ENCODE measurements at regions not wholly inside any gene's neighbourhood (a gene's known extent, or its start where the extent isn't known, plus 50 kb on each side); places are given as distances from the start of the nearest gene placed in this dataset.
"Not testable (repeated sequence)": the region's sequence is repeated elsewhere in the genome, so short reads cannot be mapped to it uniquely, and the experiment has no call there.

DNA sequence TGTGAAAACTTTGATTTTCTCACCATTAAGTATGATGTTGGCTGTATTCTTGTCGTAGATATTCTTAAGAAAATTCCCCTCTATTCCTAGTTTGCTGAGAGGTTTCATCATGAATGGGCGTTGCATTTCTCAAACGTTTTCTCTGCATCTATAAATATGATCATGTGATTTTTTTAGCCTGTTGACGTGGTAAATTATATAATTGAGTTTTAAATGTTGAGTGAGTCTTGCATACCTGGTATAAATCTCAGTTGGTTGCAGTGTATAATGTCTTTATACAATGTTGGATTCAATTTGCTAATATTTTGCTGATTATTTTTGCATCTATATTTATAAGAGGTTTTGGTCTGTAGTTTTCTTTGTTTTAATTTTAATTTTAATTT lies 405.9 kb upstream of the MIS18BP1 start:
- no peak for DNase-seq (ENCODE audit: extremely low read depth in 1 of 11, low read depth in 9 of 11, low spot score in 4 of 11)

DNA sequence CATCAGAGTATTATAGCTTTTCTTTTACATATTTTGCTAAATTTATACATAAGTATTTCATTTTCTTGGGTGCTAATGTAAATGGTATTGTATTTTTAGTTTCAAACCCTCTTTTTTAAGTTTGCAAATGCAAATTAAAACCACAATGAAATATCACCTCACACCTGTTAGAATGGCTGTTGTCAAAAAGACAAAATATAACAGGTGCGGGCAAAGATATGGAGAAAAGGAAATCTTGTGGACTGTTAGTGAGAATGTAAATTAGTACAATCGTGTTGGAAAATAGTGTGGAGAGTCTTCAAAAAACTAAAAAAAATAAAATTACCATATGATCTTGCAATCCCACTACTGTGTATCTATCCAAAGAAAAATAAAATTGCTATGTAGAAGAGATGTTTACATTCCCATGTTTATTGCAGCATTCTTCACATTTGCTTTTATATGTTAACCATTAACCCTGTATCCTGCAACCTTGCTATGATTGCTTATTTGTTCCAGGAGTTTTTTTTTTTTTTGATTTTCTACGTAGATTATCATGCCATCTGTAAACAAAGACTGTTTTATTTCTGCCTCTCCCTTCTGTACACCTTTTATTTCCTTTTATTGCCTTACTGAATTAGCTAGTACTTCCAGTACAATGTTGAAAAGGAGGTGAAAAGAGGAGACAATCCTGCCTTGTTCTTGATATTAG lies 405.4 kb upstream of the MIS18BP1 start:
- DNase-seq (ENCODE audit: extremely low read depth in 1 of 11, low read depth in 9 of 11, low spot score in 4 of 11), result no peak

DNA sequence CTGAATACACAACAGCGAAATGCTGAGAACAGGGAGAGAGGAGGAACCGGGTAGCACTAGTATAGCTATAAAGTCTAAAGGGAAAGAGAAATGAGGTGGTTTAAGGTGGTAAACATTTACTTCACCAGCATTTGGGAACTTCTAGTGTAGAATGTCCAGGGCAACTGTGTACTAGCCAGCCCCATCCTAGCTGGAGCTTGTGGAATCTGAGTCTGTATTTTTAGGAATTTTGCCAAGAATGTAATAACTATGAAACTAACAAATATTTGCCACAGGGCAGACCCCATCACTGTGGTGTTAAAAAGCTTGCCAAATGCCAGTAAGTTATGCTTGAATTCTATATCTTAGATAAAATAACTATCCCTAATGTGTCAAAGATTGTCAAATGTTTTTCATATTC lies 398.9 kb upstream of the MIS18BP1 start:
- DNase-seq (ENCODE audit: extremely low read depth in 1 of 11, low read depth in 9 of 11, low spot score in 4 of 11), result peak in 1 of 11 donors; percentile 5

DNA sequence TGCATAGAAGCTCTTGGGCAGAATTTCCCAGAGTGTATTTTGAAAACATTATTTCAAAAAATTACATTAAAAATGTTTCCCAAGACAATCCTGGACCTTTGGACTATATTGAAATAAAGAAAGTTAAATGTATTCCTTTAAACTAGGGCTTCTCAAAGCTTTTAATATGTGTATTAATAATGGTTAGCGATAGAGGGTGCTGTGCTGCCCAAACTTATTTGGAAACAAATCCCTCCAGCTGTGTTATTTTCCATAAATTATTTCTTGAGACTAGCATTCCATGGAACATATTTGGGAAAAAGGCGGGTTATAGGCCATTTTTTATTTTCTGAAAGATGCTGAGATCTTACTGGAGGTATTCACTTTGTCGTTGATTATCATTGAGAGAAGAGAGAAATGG lies 397.8 kb upstream of the MIS18BP1 start:
- DNase-seq (ENCODE audit: extremely low read depth in 1 of 11, low read depth in 9 of 11, low spot score in 4 of 11), result no peak

DNA sequence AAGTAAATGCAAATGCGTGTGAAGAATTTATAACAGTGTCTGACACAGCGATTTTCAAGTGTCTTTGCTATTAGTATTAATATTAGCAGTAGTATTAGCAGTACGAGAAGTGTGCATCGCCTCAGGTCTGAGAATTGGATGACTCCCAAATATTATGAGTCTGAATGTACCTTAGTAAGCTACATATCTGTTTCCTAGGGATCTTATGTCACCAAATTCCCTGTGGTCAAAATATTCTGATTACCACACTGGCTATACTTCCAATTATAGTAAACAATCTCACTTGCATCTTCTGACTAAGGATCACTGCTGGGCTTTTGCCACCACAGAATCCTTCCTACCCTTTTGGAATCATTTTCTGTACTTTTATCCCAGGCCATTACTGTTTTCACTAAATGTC lies 396.0 kb upstream of the MIS18BP1 start:
- DNase-seq (ENCODE audit: extremely low read depth in 1 of 11, low read depth in 9 of 11, low spot score in 4 of 11), result no peak

DNA sequence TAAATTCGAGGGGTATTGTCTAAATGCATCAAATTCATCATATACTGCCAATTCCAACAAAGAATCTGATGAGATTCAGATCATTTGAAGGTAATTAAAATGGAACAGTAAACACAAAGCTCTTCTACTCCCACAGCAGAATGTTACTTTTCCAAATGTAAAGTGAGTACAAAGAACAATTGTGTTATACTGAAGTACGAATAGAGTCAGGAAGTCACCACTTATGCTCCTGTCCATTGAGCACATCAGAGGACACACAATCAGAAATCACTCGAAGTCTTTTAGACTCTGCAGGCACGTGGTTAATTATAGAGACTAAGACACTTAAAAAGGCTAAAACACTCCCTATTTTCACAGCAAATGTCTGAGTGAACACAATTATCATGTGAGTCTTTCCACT lies 388.5 kb upstream of the MIS18BP1 start:
- no peak for DNase-seq (ENCODE audit: extremely low read depth in 1 of 11, low read depth in 9 of 11, low spot score in 4 of 11)

DNA sequence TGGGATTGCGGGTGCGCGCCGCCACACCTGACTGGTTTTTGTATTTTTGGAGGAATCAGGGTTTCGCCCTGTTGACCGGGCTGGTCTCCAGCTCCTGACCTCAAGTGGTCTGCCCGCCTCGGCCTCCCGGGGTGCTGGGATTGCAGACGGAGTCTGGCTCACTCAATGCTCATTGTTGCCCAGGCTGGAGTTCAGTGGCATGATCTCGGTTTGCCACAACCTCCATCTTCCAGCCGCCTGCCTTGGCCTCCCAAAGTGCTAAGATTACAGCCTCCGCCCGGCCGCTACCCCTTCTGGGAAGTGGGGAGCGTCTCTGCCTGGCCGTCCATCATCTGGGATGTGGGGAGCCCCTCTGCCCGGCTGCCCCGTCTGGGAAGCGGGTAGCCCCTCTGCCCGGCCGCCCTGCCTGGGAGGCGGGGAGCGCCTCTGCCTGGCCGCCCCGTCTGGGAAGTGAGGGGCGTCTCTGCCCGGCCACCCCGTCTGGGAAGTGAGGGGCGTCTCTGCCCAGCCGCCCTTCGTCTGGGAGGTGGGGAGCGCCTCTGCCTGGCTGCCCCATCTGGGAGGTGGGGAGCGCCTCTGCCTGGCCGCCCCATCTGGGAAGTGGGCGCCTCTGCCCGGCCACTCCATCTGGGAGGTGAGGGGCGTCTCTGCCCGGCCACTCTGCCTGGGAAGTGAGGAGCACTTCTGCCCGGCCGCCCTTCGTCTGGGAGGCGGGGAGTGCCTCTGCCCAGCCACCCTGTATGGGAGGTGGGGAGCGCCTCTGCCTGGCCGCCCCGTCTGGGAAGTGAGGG lies 381.8 kb upstream of the MIS18BP1 start:
- not testable (repeated sequence) for DNase-seq (ENCODE audit: extremely low read depth in 1 of 11, low read depth in 9 of 11, low spot score in 4 of 11)

DNA sequence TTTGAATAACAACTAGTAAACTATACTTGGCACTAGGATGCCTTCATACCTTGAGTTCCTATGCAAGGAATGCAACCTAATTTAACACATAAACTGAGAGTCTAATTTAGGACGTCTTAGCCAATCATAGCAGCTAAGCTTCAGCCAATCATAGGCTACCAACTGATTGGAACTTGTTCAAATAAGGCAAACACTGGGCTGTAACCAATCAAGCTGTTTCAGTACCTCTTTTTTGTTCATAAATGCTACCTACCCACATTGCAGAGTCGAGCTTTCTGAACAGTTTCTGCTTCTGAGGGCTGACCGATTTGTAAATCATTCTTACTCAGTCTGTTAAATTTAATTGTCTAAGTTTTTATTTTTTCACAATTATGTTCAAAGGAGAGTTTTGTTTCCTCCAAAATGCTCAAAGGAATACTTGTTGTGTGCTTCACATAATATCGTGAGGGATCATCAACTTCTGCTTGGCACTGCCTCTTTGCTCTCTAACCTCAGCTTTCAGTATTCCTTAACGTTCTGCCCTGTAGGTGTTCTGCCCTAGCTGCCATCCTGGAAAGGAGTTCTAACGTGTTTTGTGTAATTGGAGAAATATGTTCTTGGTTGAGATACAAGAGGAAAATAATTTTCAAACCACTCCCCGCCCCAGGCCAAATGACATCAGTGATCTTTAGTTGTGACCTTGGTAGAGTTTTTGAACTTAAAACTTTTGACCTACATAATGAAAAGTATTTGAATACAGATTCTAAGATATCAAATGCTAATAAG lies 380.4 kb upstream of the MIS18BP1 start:
- DNase-seq (ENCODE audit: extremely low read depth in 1 of 11, low read depth in 9 of 11, low spot score in 4 of 11), result no peak

DNA sequence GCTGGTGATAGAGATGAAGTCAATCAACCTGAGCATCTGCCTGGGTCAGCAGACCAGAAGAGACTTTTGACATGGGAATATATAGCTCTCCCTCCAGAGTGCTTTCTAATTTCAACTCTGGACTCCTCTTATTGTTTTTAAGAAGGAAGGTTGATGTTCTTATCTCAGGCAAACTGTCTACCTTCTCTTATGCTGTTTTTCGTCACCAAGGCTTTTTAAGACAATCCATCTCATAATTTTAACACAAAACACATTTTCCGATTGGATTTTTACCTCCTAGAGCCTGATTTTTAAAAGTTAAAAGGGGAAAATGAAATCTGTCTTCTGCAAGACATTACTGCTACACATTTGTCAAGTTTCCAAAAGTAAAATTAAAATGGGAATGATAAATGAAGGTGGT lies 368.7 kb upstream of the MIS18BP1 start:
- no peak for DNase-seq (ENCODE audit: extremely low read depth in 1 of 11, low read depth in 9 of 11, low spot score in 4 of 11)

DNA sequence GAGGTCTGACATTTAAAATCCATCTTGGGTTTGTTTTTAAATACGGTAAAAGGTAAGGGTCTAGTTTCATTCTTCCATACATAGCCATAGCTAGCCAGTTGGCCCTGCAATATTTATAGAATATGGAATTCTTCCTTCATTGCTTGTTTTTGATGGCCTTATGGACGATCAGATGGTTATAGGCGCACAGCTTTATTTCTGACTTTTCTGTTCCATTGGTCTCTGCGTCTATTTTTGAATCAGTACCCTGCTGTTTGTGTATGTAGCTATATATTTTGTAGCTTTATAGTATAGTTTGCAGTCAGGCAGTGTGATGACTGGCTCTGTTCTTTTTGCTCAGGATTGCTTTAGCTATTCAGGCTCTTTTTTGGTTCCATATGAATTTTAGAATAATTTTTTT lies 366.8 kb upstream of the MIS18BP1 start:
- DNase-seq (ENCODE audit: extremely low read depth in 1 of 11, low read depth in 9 of 11, low spot score in 4 of 11), result no peak

DNA sequence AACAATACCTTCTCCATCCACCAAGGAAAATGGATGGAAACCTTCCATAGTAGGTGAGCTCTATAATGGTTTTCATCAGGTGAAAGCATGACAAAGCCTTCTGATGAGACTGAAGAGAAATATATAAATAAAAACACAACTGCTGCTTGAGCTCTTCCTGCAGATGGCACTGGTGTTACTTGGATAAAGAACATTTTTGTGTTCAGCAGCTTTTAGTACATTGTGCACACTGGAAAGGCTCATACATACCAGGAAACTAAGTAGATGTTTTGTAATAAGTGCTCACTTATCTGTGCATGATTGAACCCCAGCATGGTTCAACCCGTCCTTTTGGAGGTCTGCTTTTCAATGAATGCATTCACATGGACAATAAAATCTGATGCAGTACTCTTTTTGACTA lies 357.3 kb upstream of the MIS18BP1 start:
- DNase-seq (ENCODE audit: extremely low read depth in 1 of 11, low read depth in 9 of 11, low spot score in 4 of 11), result peak in 8 of 11 donors; percentile 20 to 48 (median 34)

DNA sequence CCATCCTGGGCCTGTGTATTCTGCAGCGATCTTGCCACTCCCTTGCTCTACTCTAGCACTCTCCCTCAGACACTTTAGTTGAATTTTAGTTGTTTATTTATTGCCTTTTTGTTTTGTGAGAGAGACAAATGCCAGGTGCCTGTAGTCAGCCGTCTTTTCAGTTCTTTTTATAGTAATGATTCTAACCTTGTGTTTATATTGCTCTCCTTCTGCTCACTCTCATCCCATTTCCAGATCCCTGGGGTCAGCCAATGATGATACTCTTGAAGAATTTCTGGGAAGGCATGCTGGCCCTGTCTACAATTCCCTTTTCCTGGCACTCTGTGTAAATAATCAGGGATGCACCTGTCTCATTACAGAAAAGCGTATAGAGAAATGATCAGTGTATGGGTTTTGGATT lies 334.1 kb upstream of the MIS18BP1 start:
- DNase-seq (ENCODE audit: extremely low read depth in 1 of 11, low read depth in 9 of 11, low spot score in 4 of 11), result no peak

DNA sequence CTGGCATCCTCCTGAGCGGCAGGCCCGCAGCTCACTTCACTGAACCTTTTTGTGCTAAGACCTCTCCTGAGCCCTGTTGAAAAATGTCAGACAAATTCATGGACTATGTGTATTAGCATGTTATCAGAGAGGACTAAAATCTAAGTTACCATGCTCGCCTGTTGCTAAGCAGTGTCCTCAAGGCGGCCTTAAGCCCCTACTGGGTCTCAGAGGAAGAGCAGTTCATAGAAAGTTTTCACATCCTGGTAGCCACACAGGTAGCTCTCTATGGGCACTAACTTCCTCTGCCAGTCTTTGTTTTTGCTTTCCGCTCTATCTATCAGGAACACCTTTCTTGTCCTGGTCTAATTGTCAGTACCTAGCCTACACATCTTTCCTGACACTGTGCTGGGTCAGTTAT lies 306.6 kb upstream of the MIS18BP1 start:
- DNase-seq (ENCODE audit: extremely low read depth in 1 of 11, low read depth in 9 of 11, low spot score in 4 of 11), result no peak

DNA sequence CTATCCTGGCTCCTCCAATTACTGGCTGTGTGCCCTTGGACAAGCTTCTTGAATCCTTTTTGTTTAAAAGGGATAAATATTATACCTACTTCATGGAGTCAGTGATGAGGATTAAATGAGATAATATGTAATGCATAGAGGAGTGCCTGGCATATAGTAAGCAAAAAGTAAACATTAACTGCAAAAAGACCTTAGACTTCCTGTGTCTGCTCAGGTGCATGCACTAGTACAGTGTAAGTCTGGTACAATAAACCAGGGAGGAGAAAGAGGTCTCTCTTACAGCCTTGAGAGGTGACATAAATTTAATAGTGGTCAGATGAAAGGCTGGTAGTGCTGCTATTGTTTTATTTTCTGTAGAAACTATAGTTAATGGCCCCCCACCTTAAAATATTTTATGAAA lies 305.2 kb upstream of the MIS18BP1 start:
- no peak for DNase-seq (ENCODE audit: extremely low read depth in 1 of 11, low read depth in 9 of 11, low spot score in 4 of 11)

DNA sequence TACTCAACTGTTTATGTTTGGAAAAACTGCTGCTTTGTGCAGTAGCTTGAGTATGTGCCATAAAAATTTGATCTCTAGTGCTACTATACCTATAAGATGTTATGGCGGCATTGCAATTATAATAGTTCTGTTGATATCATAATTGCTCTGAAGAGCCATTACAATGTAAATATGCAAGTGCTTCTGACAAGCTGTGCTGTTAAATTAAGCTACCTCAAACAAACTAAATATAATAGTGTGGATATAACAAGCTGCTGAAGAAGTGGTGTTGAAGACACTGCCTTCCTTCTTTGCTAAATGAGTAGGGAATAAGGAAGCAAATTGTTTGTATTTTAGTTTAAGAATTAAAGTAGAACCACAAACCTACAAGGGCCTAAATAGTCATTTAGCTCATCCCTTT lies 301.0 kb upstream of the MIS18BP1 start:
- DNase-seq (ENCODE audit: extremely low read depth in 1 of 11, low read depth in 9 of 11, low spot score in 4 of 11), result no peak

DNA sequence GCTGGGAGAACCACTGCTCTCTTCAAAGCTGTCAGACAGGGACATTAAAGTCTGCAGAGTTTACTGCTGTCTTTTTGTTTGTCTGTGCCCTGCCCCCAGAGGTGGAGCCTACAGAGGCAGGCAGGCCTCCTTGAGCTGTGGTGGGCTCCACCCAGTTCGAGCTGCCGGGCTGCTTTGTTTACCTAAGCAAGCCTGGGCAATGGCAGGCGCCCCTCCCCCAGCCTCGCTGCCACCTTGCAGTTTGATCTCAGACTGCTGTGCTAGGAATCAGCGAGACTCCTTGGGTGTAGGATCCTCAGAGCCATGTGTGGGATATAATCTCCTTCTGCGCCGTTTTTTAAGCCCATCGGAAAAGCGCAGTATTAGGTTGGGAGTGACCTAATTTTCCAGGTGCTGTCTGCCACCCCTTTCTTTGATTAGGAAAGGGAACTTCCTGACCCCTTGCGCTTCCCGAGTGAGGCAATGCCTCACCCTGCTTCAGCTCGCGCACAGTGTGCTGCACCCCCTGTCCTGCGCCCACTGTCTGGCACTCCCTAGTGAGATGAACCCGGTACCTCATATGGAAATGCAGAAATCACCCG lies 298.3 kb upstream of the MIS18BP1 start:
- DNase-seq (ENCODE audit: extremely low read depth in 1 of 11, low read depth in 9 of 11, low spot score in 4 of 11), result not testable (repeated sequence)

DNA sequence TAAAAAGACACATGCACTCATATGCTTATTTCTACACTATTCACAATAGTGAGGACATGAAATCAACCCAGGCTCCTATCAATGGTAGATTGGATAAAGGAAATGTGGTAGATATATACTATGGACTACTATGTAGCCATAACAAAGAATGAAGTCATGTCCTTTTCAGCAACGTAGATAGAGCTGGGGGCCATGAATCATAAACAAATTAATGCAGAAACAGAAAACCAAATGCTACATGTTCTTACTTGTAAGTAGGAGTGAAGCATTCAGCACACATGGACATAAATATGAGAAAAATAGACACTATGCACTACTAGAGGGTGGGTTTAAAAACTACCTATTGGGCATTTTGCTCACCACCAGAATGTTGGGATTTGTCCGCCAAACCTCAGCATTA lies 278.0 kb upstream of the MIS18BP1 start:
- DNase-seq (ENCODE audit: extremely low read depth in 1 of 11, low read depth in 9 of 11, low spot score in 4 of 11), result no peak

DNA sequence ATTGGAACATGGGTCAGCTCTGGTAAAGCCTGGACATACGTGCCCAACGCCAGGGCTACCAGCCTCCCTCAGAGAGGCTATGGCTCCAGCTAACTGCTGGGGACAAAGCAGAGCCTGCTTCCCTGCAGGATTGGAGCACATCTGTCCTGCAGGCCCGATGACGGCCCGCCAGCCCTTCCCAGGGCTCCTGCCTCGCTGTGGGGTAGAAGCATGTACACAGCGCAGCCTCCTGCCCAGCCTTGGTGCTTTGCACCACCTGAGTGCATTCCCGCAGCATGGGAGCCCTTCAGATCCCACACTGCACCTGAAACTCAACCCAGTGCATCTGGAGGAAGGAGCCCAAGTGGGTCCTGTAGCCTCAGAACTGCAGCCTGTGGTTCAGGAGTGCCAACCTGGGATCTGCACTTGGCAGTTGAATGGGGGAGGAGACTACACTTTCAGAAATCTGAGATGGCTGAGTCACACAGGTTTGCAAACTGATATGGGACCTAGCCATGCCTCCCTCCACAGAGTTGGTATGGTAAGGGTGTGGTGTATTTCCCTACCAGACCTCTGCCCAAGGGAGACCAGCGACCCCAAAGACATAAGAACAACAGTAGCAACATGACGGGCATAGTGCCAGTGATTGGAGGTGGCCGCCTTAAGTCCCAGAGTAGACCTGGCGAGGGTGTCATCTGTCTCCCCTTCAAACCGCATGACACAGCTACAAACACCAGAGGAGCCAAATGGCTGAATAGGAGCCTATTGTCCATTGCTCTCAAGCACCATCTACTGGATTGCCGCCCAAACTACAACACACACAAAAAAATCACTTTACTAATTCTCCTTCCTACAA lies 273.9 kb upstream of the MIS18BP1 start:
- DNase-seq (ENCODE audit: extremely low read depth in 1 of 11, low read depth in 9 of 11, low spot score in 4 of 11), result peak in 6 of 11 donors; percentile 1 to 15 (median 10)

DNA sequence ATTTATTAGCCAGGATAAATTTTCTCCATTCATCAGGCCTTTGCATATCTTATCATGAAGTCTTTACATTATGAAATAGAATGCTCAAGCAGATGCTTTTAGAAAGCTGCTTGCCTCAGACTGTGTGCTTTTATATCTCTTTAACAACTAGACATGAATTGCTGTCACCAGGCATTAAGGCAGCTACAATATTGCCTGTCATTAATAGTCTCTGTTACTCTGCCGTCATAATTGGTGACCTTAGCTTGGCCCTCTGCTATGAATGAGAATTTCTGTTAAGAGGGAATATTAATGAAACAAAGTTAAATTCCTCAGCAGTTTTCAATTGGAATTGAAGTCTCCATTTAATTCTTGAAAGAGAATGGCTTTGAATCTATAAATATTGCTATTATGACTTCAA lies 266.8 kb upstream of the MIS18BP1 start:
- no peak for DNase-seq (ENCODE audit: extremely low read depth in 1 of 11, low read depth in 9 of 11, low spot score in 4 of 11)
